ENCODE measurements at regions not wholly inside any gene's neighbourhood (a gene's known extent, or its start where the extent isn't known, plus 50 kb on each side); places are given as distances from the start of the nearest gene placed in this dataset.

- Histone ChIP-seq H3K9me3 (ENCODE audit: low read depth, low read length) (no peaks in the 10 kb centered on the region), H3K4me1 (ENCODE audit: insufficient read depth, low read length) (no peaks in the 10 kb centered on the region), H3K4me3 (ENCODE audit: low read length) (no peak overlapping the region), H3K27me3 (ENCODE audit: insufficient read depth, low read length) (no peaks in the 10 kb centered on the region)
Measured at GRCh38 chr4:164442180-164442579, 311.8 kb upstream of the SMIM31 start.

DNA sequence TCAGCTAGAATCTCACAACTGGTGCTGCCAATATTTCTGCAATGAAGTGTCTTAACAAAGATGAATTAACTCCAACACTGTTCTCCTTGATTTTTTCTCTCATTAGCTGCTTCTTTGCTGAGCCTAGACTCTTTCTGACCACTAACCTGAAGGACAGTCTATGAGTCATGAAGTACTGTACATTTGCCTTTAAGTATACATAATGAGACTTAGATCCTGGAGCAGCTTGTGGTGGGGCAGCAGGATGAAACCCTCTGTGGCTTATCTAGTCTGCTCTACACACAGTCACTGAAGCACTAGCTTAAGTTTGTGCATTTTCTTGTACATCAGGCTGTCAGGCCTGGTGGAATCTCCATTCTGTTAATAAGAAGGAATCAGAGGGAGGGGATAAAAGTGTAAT, 307.4 kb upstream of the SMIM31 start:
- H3K4me3 ChIP-seq (ENCODE audit: low read length) = no peak overlapping the region
- H3K9me3 ChIP-seq (ENCODE audit: low read depth, low read length) = no peaks in the 10 kb centered on the region
- H3K27me3 ChIP-seq (ENCODE audit: insufficient read depth, low read length) = no peaks in the 10 kb centered on the region
- no peaks in the 10 kb centered on the region for H3K4me1 ChIP-seq (ENCODE audit: insufficient read depth, low read length)

GRCh38 chr4:164461901-164462300, 292.0 kb upstream of the SMIM31 start:
- no peak overlapping the region for H3K4me3 ChIP-seq (ENCODE audit: low read length)
- no peaks in the 10 kb centered on the region for H3K9me3 ChIP-seq (ENCODE audit: low read depth, low read length)

GRCh38 chr4:164462471-164462870, 291.5 kb upstream of the SMIM31 start:
- Histone ChIP-seq H3K4me3 (ENCODE audit: low read length) (no peak overlapping the region), H3K9me3 (ENCODE audit: low read depth, low read length) (no peaks in the 10 kb centered on the region), H3K27me3 (ENCODE audit: insufficient read depth, low read length) (no peaks in the 10 kb centered on the region), H3K4me1 (ENCODE audit: insufficient read depth, low read length) (no peaks in the 10 kb centered on the region)

More at GRCh38 chr4:164461901-164462300, 292.0 kb upstream of the SMIM31 start:
- Histone ChIP-seq H3K27me3 (ENCODE audit: insufficient read depth, low read length) (no peaks in the 10 kb centered on the region), H3K4me1 (ENCODE audit: insufficient read depth, low read length) (no peaks in the 10 kb centered on the region)

GRCh38 chr4:164464313-164464712, 289.6 kb upstream of the SMIM31 start:
- Histone ChIP-seq H3K27me3 (ENCODE audit: insufficient read depth, low read length) (no peaks in the 10 kb centered on the region), H3K4me1 (ENCODE audit: insufficient read depth, low read length) (no peaks in the 10 kb centered on the region), H3K4me3 (ENCODE audit: low read length) (no peak overlapping the region), H3K9me3 (ENCODE audit: low read depth, low read length) (no peaks in the 10 kb centered on the region)

DNA sequence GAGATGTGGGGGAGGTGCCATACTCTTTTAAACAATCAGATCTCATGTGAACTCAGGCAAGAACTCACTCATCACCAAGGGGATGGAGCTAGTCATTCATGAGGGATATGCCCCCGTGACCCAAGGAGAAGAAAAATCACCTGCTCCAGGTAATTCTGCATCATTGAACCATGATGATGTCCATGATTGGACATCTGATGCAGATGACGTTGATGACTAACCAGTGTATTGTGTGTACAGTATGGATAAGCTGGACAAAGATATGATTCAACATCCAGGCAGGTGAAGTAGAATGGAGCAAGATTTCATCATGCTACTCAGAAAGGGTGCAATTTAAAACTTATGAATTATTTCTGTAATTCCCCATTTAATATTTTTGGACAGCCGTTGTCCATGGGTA, 286.4 kb upstream of the SMIM31 start:
- H3K4me1 ChIP-seq (ENCODE audit: insufficient read depth, low read length) = no peaks in the 10 kb centered on the region
- no peak overlapping the region for H3K4me3 ChIP-seq (ENCODE audit: low read length)
- no peaks in the 10 kb centered on the region for H3K27me3 ChIP-seq (ENCODE audit: insufficient read depth, low read length)
- no peaks in the 10 kb centered on the region for H3K9me3 ChIP-seq (ENCODE audit: low read depth, low read length)

DNA sequence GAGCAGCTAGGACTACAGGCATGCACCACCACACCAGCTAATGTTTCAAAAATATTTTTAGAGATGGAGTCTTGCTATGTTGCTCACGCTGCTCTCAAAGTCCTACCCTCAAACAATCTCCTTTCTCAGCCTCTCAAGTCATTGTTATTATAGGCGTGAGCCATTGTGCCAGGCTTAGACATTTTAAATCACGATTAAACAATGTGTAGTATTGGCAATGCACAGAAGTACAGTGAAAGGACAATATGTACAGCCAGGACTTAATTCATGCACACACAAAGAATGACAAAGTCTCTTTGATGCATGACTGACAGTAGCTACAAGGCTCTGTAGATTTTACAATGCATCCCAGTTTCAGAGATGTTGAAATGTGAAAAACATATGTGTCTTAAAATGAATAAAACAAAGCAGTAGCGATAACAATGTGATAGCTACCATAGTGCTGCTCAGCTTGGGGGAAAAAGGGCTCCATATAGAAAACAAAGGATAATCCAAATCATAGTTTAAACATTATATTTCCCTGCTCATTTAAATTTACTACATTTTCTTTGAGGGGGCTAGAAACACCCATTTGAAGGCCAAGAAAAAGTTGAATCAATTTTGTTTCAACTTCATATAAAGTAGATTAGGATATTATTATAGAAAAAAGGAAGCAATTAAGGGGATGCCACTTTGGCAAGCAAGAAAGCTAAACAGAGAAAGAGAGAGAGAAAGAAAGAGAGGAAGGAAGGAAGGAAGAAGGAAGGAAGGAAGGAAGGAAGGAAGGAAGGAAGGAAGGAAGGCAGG, 272.4 kb upstream of the SMIM31 start:
- no peaks in the 10 kb centered on the region for H3K27me3 ChIP-seq (ENCODE audit: insufficient read depth, low read length)
- H3K4me1 ChIP-seq (ENCODE audit: insufficient read depth, low read length) = no peaks in the 10 kb centered on the region
- H3K4me3 ChIP-seq (ENCODE audit: low read length) = no peak overlapping the region
- H3K9me3 ChIP-seq (ENCODE audit: low read depth, low read length) = no peaks in the 10 kb centered on the region

DNA sequence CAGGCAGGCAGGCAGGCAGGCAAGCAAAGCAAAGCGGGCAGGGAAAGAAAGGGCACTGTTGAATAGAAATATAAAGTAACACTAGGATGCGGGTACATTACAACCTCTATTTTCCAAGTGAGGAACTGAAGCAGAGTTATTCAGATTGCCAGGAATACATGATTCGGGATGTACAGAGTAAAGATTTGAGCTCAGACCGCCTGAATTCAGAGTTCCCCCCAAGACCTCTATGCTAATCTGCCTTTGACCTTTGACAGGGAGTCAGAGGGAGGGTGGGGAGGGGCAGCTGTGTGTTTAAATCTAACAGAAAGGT, 271.9 kb upstream of the SMIM31 start:
- no peaks in the 10 kb centered on the region for H3K4me1 ChIP-seq (ENCODE audit: insufficient read depth, low read length)
- no peaks in the 10 kb centered on the region for H3K9me3 ChIP-seq (ENCODE audit: low read depth, low read length)
- no peak overlapping the region for H3K4me3 ChIP-seq (ENCODE audit: low read length)
- no peaks in the 10 kb centered on the region for H3K27me3 ChIP-seq (ENCODE audit: insufficient read depth, low read length)

GRCh38 chr4:164482758-164483157, 271.2 kb upstream of the SMIM31 start:
- H3K4me1 ChIP-seq (ENCODE audit: insufficient read depth, low read length) = no peaks in the 10 kb centered on the region
- H3K9me3 ChIP-seq (ENCODE audit: low read depth, low read length) = no peaks in the 10 kb centered on the region
- H3K27me3 ChIP-seq (ENCODE audit: insufficient read depth, low read length) = no peaks in the 10 kb centered on the region
- no peak overlapping the region for H3K4me3 ChIP-seq (ENCODE audit: low read length)

- Histone ChIP-seq H3K4me3 (ENCODE audit: low read length) (no peak overlapping the region), H3K9me3 (ENCODE audit: low read depth, low read length) (no peaks in the 10 kb centered on the region), H3K27me3 (ENCODE audit: insufficient read depth, low read length) (no peaks in the 10 kb centered on the region), H3K4me1 (ENCODE audit: insufficient read depth, low read length) (no peaks in the 10 kb centered on the region)
Measured at GRCh38 chr4:164483711-164484110, 270.2 kb upstream of the SMIM31 start.

GRCh38 chr4:164484551-164484950, 269.4 kb upstream of the SMIM31 start:
- Histone ChIP-seq H3K9me3 (ENCODE audit: low read depth, low read length) (no peaks in the 10 kb centered on the region), H3K27me3 (ENCODE audit: insufficient read depth, low read length) (no peaks in the 10 kb centered on the region), H3K4me1 (ENCODE audit: insufficient read depth, low read length) (no peaks in the 10 kb centered on the region), H3K4me3 (ENCODE audit: low read length) (no peak overlapping the region)

DNA sequence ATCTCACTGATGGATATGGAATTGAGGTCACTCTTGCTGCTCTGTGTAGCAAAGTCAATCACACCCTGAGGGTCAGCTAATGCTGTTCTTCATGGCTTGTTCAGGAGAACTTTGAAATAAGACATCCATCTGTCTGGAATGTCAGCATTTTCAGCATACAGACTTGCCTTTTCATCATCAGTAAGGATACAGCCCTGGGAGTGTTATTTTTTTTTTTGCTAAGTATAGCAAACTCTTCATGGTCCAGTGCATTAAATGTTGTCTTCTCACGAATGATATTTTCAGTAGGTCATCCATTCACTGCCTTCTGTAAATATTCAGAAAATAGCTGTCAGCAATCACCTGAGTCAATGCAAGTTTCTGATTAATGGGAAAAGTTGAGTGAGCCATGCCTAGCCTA, 268.8 kb upstream of the SMIM31 start:
- Histone ChIP-seq H3K27me3 (ENCODE audit: insufficient read depth, low read length) (no peaks in the 10 kb centered on the region), H3K9me3 (ENCODE audit: low read depth, low read length) (no peaks in the 10 kb centered on the region), H3K4me1 (ENCODE audit: insufficient read depth, low read length) (no peaks in the 10 kb centered on the region), H3K4me3 (ENCODE audit: low read length) (no peak overlapping the region)

- H3K27me3 ChIP-seq (ENCODE audit: insufficient read depth, low read length) = no peaks in the 10 kb centered on the region
- no peak overlapping the region for H3K4me3 ChIP-seq (ENCODE audit: low read length)
Measured at GRCh38 chr4:164488114-164488513, 265.8 kb upstream of the SMIM31 start.

DNA sequence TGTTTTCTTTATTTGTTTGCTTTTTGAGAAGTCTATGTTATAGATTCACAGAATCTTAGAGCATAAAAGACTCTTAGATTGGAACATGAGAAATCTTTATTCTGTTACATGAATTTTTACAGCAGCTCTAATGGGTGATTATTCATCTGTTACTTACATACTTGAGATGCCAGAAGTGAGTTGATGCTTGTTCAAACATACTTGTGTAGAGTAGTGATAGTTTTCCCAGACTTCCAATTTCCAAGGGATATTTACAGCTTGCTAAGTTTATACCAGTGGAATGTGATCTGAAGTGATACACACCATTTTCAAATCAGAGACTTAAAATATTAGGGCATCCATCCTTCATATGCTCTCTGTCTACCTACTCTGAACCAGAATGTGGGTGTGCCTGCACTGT, 252.9 kb upstream of the SMIM31 start:
- Histone ChIP-seq H3K27me3 (ENCODE audit: insufficient read depth, low read length) (no peaks in the 10 kb centered on the region), H3K4me3 (ENCODE audit: low read length) (no peak overlapping the region), H3K9me3 (ENCODE audit: low read depth, low read length) (no peaks in the 10 kb centered on the region), H3K4me1 (ENCODE audit: insufficient read depth, low read length) (no peaks in the 10 kb centered on the region)

More at GRCh38 chr4:164488114-164488513, 265.8 kb upstream of the SMIM31 start:
- Histone ChIP-seq H3K9me3 (ENCODE audit: low read depth, low read length) (no peaks in the 10 kb centered on the region), H3K4me1 (ENCODE audit: insufficient read depth, low read length) (no peaks in the 10 kb centered on the region)

- no peak overlapping the region for H3K4me3 ChIP-seq (ENCODE audit: low read length)
- no peaks in the 10 kb centered on the region for H3K27me3 ChIP-seq (ENCODE audit: insufficient read depth, low read length)
- no peaks in the 10 kb centered on the region for H3K4me1 ChIP-seq (ENCODE audit: insufficient read depth, low read length)
- H3K9me3 ChIP-seq (ENCODE audit: low read depth, low read length) = no peaks in the 10 kb centered on the region
Measured at GRCh38 chr4:164503874-164504273, 250.1 kb upstream of the SMIM31 start.

GRCh38 chr4:164508097-164508496, 245.8 kb upstream of the SMIM31 start:
- peaks cover 18% of the 10 kb centered on the region for H3K4me1 ChIP-seq (ENCODE audit: insufficient read depth, low read length)
- H3K9me3 ChIP-seq (ENCODE audit: low read depth, low read length) = no peaks in the 10 kb centered on the region
- no peak overlapping the region for H3K4me3 ChIP-seq (ENCODE audit: low read length)
- H3K27me3 ChIP-seq (ENCODE audit: insufficient read depth, low read length) = no peaks in the 10 kb centered on the region
